ENCODE measurements at regions not wholly inside any gene's neighbourhood (a gene's known extent, or its start where the extent isn't known, plus 50 kb on each side); places are given as distances from the start of the nearest gene placed in this dataset. TPM values are rescaled to one million over a fixed set of nuclear protein-coding genes. Genes with fewer than 3 reads are reported as not detected.

DNA sequence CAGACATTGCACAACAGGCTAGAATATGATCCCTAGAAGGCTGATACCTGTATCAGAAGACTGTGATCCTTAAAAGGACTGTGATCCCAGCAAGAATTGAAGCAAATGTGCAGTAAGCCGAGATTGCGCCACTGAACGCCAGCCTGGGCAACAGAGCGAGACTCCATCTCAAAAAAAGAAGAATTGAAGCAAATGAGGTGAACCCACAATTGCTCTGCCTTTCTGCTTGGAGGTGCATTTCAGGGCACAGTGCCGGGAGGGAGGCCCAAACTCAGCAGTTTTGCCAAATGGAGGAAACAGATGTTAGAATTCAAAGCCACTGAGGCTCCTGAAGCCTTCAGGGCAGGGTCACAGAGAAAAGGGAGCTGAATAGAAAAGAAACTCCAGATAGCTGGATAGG, 61.1 kb upstream of the COCH start:
- Mint-ChIP-seq H3K9me3 (no peaks in the 10 kb centered on the region), H3K4me1 (peaks cover 5% of the 10 kb centered on the region), H3K27ac (no peak overlapping the region), H3K27me3 (ENCODE audit: insufficient read depth, low read depth) (peaks cover 3% of the 10 kb centered on the region), H3K4me3 (no peak overlapping the region), H3K36me3 (no peaks in the 10 kb centered on the region)
- no peak for DNase-seq (ENCODE audit: low spot score)
- no peaks in the 10 kb centered on the region for H3K36me3 ChIP-seq
- no peak overlapping the region for H3K27ac ChIP-seq
- no peak overlapping the region for H3K4me2 ChIP-seq
- H4K20me1 ChIP-seq (ENCODE audit: low read depth), result no peaks in the 10 kb centered on the region
- no peaks in the 10 kb centered on the region for H3K9me3 ChIP-seq (ENCODE audit: low read depth)
- H3K4me3 ChIP-seq, result no peak overlapping the region
- H3K9ac ChIP-seq, result no peak overlapping the region
- no peaks in the 10 kb centered on the region for H3K79me2 ChIP-seq (ENCODE audit: low read depth)
- H3K27me3 ChIP-seq, result no peaks in the 10 kb centered on the region
- no peaks in the 10 kb centered on the region for H3K4me1 ChIP-seq
- no peaks in the 10 kb centered on the region for H3F3A ChIP-seq (ENCODE audit: low read depth)
- peak overlapping the region; percentile 54 for H2AFZ ChIP-seq (replicated peaks)
- TF ChIP-seq EZH2 (IDR thresholded peaks at IDR 0.05) (no peak), CTCF (IDR thresholded peaks at IDR 0.05) (no peak), EZH2phosphoT487 (IDR thresholded peaks at IDR 0.05) (no peak)

DNA sequence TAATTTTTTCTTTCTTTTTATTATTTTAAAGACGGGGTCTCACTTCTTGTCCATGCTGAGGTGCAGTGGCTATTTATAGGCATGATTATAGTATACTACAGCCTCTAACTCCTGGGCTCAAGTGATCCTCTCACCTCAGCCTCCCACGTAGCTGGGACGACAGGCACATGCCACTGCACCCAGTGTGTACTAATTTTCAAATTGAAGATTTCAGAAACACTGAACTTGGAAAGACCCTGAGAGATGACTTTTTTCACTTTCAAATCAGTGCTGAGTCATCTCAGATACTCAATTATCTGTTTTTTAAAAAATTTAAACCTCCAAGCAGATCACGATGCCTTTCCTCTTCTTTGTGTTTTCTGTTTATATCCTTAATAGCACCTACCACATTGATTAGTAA, 53.7 kb upstream of the COCH start:
- H3K36me3 Mint-ChIP-seq, result peaks cover 2% of the 10 kb centered on the region
- TF ChIP-seq EZH2phosphoT487 (IDR thresholded peaks at IDR 0.05) (no peak), CTCF (IDR thresholded peaks at IDR 0.05) (no peak), EZH2 (IDR thresholded peaks at IDR 0.05) (no peak)
- no peaks in the 10 kb centered on the region for H3K27me3 Mint-ChIP-seq (ENCODE audit: insufficient read depth, low read depth)
- no peaks in the 10 kb centered on the region for H4K20me1 ChIP-seq (ENCODE audit: low read depth)
- no peak overlapping the region for H3K4me3 Mint-ChIP-seq
- H3K27ac ChIP-seq, result no peak overlapping the region
- peaks cover 4% of the 10 kb centered on the region for H3K9me3 ChIP-seq (ENCODE audit: low read depth)
- H3K27ac Mint-ChIP-seq, result no peak overlapping the region
- H3K9ac ChIP-seq, result no peak overlapping the region
- no peaks in the 10 kb centered on the region for H3K79me2 ChIP-seq (ENCODE audit: low read depth)
- H3K4me3 ChIP-seq, result no peak overlapping the region
- no peaks in the 10 kb centered on the region for H3K4me1 ChIP-seq
- H3K9me3 Mint-ChIP-seq, result peaks cover 9% of the 10 kb centered on the region
- H3K4me2 ChIP-seq, result no peak overlapping the region
- no peaks in the 10 kb centered on the region for H3F3A ChIP-seq (ENCODE audit: low read depth)
- H3K36me3 ChIP-seq, result no peaks in the 10 kb centered on the region
- no peaks in the 10 kb centered on the region for H3K27me3 ChIP-seq
- no peaks in the 10 kb centered on the region for H3K4me1 Mint-ChIP-seq
- no peak for DNase-seq (ENCODE audit: low spot score)
- no peak overlapping the region for H2AFZ ChIP-seq (replicated peaks)

DNA sequence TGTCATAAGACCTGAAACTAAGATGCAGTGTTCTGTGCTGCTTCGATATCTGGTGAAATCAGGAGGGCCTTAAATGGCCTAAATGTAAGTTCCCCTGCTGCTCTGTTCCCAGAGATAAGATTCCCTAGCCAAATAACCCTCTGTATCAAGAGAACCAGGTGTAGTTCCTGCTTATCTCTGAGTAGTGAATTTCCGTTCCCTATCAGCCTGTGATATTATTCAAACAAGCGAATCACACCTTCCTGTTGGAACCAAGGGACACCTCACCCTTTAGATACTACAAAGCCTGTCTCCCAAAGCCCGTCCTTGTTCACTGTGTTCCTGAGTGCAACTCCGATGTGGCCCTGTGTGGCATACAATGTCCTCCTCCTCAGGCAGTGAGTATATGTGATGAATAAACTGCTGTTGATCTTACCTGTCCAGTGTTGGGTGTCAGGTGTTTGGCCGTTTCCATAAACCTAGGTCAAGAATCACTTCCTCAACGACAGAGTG, 52.2 kb upstream of the COCH start:
- no peaks in the 10 kb centered on the region for H3F3A ChIP-seq (ENCODE audit: low read depth)
- Mint-ChIP-seq H3K27ac (no peak overlapping the region), H3K36me3 (peaks cover 2% of the 10 kb centered on the region), H3K4me3 (no peak overlapping the region), H3K4me1 (no peaks in the 10 kb centered on the region), H3K27me3 (ENCODE audit: insufficient read depth, low read depth) (no peaks in the 10 kb centered on the region), H3K9me3 (peaks cover 14% of the 10 kb centered on the region)
- H3K79me2 ChIP-seq (ENCODE audit: low read depth), result no peaks in the 10 kb centered on the region
- H3K9ac ChIP-seq, result no peak overlapping the region
- no peaks in the 10 kb centered on the region for H3K27me3 ChIP-seq
- no peak for TF ChIP-seq EZH2phosphoT487 (IDR thresholded peaks at IDR 0.05)
- no peak for TF ChIP-seq EZH2 (IDR thresholded peaks at IDR 0.05)
- TF ChIP-seq CTCF (IDR thresholded peaks at IDR 0.05), result no peak
- peaks cover 10% of the 10 kb centered on the region for H3K9me3 ChIP-seq (ENCODE audit: low read depth)
- H3K4me2 ChIP-seq, result no peak overlapping the region
- no peak for DNase-seq (ENCODE audit: low spot score)
- H3K4me3 ChIP-seq, result no peak overlapping the region
- H3K36me3 ChIP-seq, result no peaks in the 10 kb centered on the region
- no peak overlapping the region for H3K27ac ChIP-seq
- no peaks in the 10 kb centered on the region for H3K4me1 ChIP-seq
- no peaks in the 10 kb centered on the region for H4K20me1 ChIP-seq (ENCODE audit: low read depth)
- no peak overlapping the region for H2AFZ ChIP-seq (replicated peaks)

Small RNA genes in the stretch of these regions (small RNA-seq; reads per million reads assigned to genes)
- gene AL049830.2, result not detected
